Astrocyte of the spinal cord (primary cell): ENCODE measurements at regions not wholly inside any gene's neighbourhood (a gene's known extent, or its start where the extent isn't known, plus 50 kb on each side); places are given as distances from the start of the nearest gene placed in this dataset.
A peak's percentile ranks its signal among the peaks of the same experiment; 100 is the strongest.

ENCODE experiments used
- DNase-seq: peaks from one replicate; pipeline ENCODE4 v3.0.0; 2011; ENCODE audit warnings: low read depth, low spot score
- H3K4me3 ChIP-seq: 2 replicates; pipeline ENCODE4 v1.5.1; 2011; ENCODE audit warnings: low read depth, mild to moderate bottlenecking, low read length, moderate library complexity
- CTCF ChIP-seq: IDR thresholded peaks from 2 replicates; pipeline ENCODE4 v1.5.1; 2012; ENCODE audit warnings: low read depth, mild to moderate bottlenecking, low read length, inconsistent platforms
- in situ Hi-C: cut with HindIII; loops from 2 replicates; pipeline ENCODE4 v1.10.0; 2017; ENCODE audit warnings: low sequenced_read_pairs

GRCh38 chr2:34371711-34372110 lies 772.6 kb upstream of the FAM98A start:
- in situ Hi-C loops, result no loop called here

GRCh38 chr2:34368304-34368703 lies 769.2 kb upstream of the FAM98A start:
- in situ Hi-C loops, result no loop called here
- DNase-seq, result no peak
- no peak overlapping the region for H3K4me3 ChIP-seq
- no peak for TF ChIP-seq CTCF

More at GRCh38 chr2:34371711-34372110, 772.6 kb upstream of the FAM98A start:
- no peak for TF ChIP-seq CTCF
- no peak overlapping the region for H3K4me3 ChIP-seq
- DNase-seq, result no peak

- TF ChIP-seq CTCF, result no peak
- no peak overlapping the region for H3K4me3 ChIP-seq
- DNase-seq, result peak; percentile 0
- in situ Hi-C loops, result no loop called here
These were observed 766.8 kb upstream of the FAM98A start for GRCh38 chr2:34365932-34366331.

GRCh38 chr2:34365512-34365911 lies 766.4 kb upstream of the FAM98A start:
- no peak for DNase-seq
- no peak overlapping the region for H3K4me3 ChIP-seq
- TF ChIP-seq CTCF, result no peak
- in situ Hi-C loops, result no loop called here

GRCh38 chr2:34353509-34354113 lies 754.5 kb upstream of the FAM98A start:
- TF ChIP-seq CTCF, result no peak
- DNase-seq, result no peak
- no peak overlapping the region for H3K4me3 ChIP-seq
- in situ Hi-C loops, result no loop called here

GRCh38 chr2:34349527-34349926 lies 750.4 kb upstream of the FAM98A start:
- in situ Hi-C loops, result no loop called here
- TF ChIP-seq CTCF, result no peak
- no peak for DNase-seq
- no peak overlapping the region for H3K4me3 ChIP-seq
